ENCODE measurements at regions not wholly inside any gene's neighbourhood (a gene's known extent, or its start where the extent isn't known, plus 50 kb on each side); places are given as distances from the start of the nearest gene placed in this dataset.

DNA sequence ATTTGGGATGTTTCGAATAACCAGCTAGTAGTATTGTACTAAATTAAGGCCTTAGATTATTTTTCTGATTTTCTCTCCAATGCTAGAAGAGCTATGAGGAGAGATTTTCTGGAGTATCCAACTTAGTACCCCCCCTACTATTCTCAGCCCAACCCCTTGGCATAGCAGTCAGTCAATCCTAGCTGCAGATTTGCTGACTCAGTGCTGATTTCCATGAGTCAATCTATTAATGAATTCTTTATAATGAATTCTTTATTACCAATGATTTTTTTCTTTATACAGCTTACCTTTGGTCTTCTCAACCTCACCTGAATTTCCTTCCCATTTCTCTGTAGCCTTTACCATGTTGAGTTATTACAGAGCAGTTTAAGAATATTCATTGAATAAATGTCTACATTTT lies 192.8 kb upstream of the ETAA1 start:
- DNase-seq: no peak

DNA sequence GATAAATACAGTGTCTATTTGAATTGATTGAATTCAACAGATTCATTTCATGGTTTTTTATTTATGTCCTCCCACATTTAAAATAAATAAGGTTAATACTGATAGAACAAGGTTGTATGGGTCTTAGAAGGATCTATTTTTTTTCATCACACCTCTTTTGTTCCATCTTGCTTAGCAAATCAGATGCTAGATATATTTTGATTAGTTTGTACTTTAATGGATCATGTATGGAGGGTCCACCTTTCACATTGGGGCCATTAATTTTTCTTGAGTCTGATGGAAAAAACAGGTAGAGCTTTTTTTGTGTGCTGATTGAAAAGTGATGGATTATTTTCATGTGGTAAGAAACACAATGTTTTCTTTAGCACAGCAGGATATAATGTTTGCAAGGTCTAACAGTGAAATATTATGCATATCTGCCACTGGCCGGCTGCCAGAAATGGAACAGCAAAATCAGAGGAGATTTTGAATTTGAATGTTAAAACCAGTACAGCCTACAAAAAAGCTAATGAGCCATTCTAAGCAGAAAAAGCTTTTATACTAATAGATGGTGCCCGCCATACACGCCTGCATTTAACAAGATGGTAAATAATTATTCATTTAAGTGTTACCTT lies 188.1 kb upstream of the ETAA1 start:
- DNase-seq: no peak

DNA sequence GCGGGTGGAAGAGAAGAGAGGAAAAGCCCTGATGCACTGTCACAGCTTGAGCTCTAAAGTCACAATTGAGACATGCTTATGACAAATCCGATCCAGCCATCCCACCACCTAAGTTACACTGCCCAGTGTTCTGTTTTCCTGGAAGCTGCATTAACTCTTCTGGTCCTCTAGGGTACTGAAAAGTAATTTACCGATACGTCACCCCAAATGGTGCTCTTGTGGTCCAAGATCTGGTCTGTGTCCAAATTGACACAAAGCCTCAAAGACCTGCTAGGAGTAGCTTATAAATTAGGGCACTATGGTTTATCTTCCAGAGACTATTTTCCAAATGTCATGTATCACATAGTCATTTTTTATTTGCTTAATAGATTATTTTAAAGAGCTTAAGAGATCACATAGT lies 186.7 kb upstream of the ETAA1 start:
- DNase-seq: no peak

DNA sequence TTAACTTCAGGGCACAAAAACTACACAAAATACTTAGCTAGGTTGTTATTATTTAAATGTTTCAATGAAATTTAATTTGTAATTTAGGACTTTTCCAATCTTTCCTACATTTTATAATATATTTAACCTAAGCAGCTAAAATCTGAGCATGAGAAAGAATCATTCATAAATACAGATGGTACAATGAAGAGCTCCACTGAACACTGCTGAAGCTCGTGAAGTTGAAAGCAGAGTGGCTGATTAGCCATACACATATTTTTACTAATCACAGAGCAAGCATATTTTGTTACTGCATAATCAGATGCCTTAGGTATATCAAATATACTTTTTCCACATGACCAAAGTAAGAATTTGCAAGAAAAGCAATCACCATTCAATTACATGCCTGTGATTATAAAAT lies 184.9 kb upstream of the ETAA1 start:
- no peak for DNase-seq

DNA sequence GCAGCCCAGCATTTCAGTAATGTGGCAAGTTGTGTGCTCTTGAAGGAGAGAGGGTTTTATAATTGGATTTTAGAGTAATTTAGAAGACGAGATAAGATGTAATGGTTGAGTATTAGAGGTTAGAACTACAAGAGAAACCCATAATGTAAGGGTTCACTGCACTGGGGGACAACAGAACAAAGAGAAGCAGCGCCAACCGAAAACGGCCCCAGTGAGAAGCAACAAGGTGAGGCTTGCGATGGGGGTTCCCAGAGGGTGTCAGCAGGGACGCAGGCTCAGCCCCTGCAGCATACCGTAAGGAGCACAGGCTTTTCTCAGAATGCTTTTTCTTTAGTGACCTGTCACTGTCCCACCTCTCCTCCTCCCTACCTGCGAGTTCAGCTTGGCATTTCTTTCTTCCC lies 183.9 kb upstream of the ETAA1 start:
- peak; percentile 54 for DNase-seq

DNA sequence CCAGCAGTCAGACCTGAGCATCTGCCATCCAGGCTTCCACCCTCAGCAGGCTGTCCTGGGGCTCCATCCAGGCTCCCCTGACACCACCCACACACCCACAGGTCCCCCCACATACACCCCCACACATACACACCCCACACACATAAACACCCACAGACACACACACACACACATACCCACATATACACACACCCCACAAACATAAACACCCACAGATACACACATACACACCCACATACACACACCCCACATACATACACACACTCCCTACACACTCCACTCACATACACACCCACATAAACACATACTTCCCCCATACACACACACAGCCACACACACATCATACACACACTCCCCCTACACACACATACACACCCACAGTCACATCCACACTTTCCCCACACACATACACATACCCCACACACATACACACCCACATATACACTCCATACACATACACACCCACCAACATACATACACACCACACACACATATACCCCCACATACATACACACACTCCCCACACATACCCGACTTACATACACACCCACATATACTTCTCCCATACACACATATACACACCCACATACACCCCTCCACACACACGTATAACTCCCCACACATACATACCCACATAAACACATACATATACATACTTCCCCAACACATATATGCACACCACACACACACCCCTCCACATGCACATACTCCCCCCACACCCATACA lies 183.3 kb upstream of the ETAA1 start:
- DNase-seq: no peak

DNA sequence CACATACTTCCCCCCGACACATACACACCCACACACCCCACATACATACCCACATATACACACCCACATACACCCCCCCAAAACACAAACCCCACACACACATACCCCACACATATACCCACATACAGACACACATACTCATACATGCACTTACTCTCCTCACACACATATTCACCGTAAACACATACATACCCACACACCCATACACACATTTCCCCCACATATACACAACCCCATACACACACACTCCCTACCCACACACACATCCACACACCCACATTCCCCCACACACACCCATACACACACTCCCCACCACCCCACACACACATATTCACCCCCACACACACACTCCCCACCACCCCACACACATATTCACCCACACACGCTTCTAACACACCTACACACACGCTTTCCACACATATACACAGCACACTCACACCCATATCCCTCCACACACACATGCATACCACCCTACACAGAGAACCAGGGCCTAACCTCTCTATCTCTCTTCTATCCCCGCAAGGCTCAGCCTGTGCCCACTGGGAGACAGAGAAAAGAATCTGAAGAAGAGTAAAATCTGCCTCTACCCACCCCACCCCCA lies 182.4 kb upstream of the ETAA1 start:
- no peak for DNase-seq

DNA sequence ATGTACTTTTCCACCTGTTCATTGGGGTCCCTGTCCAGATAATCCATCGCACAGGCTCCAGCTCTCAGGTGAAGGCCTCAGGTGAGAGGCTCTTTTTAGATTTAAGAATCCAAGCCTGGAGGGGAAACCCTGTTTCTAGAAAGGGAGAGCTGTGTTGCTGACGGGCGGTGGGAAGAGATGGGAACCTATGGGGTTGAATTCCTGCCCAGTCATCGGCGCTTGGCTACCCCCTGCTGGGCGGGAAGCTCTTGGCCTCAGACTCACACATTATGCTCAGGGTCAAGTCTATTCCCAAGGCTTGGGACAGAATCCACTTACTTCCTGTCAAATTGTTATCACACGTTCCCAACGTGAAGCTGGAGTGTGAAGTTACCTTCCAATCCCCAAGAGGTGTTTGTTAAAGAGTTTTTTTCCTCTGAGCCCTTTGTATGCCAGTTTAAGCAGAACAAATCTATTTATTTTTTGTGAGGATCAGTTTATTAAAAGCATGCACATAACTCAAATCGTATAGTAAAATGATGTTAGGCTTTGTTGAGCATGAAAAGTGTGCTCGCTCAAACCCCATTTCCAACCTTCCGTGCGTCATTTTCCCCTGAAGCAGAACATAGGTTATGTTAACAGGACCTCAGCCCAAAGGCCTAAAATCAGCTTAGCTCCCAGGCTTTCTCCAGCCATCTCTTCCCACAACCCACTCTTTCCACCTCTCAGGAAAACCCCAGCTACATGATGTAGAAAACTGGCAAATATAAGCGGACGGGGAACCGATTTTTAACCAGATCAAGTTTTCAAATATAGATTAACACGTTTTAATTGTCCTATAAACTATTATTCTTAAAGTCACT lies 181.7 kb upstream of the ETAA1 start:
- DNase-seq: peak; percentile 62

DNA sequence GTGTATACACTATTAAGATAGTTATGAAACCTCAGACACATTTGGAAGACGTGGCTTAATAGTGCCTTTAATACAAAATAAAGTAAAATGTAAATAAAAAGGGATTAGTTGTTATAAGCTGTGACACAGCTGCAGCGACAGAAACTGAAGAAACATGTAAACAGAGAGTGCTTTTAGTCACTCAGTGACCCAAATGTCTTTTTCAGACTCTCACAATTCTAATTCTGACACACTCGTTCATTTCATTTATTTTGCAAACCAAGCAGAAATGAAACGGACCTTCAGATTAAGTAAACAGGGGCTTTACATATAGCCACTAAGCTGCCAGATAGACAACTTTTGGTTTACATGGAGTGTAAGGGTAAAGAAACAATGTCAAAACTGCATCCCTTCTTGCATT lies 181.0 kb upstream of the ETAA1 start:
- DNase-seq: no peak

DNA sequence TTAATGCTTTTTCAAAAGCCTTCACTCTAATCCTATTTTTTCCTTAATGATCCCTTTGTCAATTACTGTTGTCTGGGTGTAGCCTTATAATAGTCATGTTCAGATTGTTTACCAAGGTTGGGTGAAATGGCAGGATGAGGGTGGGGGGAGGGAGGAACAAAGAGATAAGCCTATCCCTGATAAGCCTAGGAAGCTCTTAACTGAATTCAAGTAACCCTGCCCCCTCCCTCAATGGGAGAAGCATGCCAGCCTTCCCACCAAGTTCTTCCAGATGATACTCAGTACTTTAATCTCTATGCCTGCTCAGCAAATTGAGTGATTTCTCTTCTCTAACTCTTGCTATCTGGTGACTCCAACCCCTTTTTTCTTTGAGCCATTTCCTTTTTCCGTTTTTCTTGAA lies 180.3 kb upstream of the ETAA1 start:
- DNase-seq: no peak

DNA sequence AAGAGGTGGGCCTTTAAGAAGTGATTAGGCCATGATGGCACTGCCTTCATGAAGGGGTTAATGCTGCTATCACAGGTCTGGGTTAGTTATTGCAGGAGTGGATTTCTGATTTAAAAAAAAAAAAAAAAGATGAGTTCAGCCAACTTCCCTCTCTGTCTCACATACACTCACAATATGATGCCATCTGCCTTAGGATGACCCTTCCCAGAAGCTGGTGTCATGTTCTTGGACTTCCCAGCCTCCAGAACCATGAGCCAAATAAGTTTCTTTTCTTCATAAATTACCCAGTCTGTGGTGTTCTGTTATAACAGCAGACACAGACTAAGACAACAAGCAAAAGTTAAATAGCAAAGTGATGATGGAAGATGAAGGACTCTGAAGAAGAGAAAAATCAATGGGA lies 179.7 kb upstream of the ETAA1 start:
- DNase-seq: no peak

DNA sequence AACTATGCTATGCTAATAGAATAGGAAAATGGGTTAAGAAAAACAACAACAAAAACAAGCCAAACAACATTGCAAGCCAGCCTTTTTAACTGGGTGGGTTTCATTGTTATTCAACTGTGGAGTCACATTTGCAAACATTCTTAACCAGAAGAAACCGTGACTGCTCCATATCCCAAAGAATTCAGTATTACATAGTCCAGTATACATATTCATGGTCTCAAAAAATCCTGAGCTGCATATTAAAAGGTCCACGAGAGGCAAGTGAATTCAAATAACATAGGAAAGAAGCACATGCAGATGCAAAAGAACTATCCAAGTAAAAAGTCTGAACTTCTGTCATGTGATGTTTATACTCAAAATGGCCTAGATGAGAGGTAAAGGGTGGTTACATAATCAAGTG lies 179.1 kb upstream of the ETAA1 start:
- no peak for DNase-seq

DNA sequence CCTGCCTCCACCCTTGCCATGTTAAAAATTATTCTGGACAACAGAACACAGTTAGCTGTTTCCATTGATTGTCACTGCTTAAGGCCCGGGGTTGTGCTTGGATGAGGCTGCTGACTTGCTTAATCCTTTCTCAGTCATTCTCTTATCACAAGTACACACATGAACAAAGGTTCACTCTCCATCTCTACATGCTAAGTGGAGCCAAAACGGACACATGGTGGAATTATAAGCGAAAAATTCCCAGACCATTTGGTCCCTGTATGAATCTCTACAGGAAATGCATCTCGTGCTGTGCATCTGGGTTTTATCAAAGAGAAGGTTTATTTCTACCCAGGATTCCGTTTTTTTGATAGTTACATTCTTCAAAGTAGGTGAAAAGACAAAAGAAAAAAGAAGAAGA lies 177.5 kb upstream of the ETAA1 start:
- no peak for DNase-seq

DNA sequence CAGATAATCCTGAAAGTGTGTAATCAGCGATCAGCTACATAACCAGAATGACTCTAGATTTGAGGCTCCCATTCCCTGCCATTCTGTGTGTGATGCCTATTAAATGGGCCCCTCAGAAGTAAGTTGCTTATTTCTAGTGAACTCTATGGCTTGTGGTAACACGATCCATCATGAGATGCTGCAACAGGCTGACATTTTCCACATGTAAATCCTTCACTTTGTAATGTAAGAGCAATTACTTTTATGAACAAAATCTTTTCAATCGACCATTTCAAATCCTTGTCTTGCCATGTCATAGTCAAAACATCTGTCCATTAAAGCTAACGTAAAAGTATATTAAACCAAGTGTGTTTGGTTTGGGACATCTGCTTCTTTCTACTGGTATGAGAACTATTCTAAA lies 175.9 kb upstream of the ETAA1 start:
- no peak for DNase-seq

DNA sequence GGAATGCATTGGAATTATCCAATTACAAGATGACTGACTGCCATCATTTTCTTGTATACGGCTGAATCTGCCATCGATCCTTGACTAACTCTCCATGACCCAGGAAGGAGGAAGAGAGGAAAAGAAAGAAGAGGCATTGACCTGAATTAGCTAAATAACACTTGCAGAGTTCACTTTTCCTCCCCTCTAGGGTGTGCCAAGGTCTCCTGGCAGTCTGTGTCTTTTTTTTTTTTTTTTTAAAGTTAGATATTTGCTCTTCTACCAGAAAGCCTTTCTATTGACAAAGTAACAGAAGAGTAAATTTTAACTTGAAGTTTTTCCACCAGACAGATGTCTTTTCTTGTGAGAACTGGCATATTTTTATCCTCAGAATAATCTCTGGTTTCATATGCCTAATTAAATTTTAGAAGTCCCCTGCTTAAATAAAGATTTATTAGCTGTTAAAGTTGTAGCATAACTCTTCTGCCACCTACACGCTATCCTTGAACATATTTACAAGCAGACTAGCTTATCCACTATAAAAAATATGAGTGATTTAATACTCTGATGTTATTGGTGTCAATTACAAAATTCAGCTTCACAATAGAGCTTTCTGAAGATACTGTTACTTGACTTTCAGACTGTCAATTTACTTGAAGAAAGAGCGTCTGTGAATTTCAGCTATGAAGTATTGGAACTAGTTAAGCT lies 171.7 kb upstream of the ETAA1 start:
- no peak for DNase-seq

DNA sequence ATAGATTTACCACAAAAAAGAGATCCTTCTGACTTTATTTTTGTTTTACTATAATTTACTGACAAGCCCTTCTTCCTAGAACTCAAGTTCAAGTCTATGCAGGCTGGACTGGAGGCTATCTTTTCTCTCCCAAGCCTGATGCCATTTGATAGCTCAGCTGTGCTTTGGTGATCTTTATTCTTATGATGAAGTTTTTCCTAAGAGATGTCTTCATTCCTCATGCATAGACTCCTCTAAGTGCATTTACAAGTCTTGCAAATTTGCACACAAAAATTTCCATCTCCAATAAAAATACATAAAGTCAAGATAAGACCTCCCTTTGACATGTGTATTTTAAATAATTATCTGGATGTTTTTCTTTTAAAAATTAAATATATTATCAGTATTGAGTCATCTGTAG lies 167.4 kb upstream of the ETAA1 start:
- DNase-seq: no peak

DNA sequence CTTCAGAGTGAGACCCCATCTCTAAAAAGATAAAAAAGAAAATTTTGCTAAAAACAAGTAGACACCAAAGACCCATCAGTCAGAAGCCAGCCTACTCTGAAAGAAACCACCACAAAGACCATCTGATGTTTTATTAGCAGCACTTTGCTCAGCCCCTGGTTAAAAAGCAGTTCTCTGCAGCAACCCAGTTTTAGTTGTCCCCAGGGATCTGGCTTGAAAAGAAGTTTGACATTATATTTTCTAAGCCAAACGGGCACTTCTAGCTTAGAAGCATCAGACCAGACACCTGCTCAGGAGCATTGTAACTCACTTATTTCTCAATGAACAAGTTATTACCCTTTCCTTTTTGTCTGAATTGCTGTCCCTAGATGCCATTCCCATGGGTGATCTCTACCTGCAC lies 164.2 kb upstream of the ETAA1 start:
- no peak for DNase-seq

DNA sequence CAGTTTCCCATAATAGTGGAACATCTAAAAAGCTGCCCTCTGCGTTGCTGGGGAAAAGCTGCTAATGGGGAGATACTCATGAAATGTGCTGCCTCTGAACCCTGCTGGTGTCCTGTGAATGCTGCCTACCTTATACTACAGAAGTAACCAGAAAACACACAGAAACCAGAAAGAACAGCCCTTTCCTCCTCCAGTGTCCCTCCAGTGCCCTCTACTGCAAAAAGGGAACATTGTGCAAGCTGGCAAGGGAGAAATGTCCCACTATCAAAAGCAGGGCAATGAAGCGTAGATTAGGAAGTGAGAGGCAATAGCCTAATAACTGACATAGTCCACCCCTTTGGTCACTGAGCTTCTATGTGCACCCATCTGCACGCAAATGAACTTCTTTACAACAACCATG lies 162.7 kb upstream of the ETAA1 start:
- DNase-seq: no peak

DNA sequence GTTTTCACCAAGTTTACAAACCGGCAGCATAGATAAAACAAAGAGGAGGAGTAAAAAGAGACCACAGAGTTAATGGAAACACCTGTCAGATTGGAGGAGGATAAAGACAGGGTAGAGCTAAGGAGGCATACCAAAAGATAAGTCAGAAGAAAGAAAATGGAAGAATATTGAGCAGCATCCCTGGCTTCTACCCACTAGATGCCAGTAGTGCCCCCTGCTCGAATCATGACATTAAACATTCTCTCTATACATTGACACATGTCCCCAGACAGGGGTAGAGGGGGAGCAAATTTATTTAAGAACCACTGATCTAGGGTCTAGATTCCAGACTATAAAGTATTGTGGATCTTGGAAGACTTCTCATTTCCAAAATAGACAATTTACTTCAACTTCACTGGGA lies 159.8 kb upstream of the ETAA1 start:
- DNase-seq: no peak

DNA sequence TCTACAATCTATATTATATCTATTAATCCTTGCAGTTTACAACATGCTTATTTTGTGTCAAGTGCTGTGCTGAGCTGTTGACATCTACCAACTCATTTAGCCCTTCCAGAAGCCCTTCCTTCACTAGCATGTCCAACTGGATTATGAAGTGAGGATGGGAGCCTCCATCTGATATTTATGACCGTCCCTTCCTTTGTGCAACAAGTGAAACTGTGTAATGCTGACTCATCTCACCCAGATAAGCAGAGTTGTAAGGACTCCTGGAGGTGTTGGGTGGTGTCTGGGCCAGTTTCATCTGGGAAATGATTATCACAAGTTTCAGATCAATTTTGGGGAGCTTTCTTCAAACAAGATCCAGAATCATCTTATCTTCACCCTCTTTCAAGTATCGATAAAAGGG lies 156.6 kb upstream of the ETAA1 start:
- no peak for DNase-seq

DNA sequence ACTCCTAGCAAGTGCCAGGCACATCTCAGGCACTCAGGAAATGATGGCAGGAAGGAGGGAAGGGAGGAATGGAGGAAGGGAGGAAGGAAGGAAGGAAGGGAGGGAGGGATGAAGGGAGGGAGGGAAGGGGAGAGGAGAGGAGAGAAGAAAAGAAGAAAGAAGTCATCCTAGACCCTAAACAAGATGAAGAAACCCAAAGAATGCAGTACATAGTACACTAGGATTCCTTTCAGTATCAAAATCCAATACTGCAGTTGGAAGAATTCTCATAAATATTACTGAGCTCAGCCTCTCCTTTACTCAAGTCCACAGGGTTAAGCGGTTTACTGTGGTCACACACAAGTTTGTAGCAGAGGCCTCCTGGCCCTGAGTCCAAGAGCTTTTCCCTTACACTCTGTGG lies 155.7 kb upstream of the ETAA1 start:
- no peak for DNase-seq

DNA sequence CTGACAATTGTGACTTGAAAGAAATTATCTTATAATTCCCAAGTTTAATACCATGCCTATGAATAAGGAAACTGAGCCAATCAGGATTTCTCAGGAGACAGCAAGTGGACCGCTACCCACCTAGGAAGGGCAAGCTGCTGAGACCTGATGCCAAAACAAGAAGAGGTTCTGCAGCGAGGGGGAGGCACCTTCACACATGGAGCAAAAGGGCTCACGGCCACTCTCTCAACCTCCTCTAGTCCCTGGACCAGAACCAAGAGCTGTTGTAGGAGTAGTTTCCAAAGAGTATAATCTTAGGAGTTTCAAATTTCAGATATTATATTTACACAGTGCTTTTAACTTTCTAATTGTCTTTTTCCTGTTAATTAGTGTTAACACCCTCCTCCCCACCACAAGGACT lies 154.7 kb upstream of the ETAA1 start:
- DNase-seq: no peak

DNA sequence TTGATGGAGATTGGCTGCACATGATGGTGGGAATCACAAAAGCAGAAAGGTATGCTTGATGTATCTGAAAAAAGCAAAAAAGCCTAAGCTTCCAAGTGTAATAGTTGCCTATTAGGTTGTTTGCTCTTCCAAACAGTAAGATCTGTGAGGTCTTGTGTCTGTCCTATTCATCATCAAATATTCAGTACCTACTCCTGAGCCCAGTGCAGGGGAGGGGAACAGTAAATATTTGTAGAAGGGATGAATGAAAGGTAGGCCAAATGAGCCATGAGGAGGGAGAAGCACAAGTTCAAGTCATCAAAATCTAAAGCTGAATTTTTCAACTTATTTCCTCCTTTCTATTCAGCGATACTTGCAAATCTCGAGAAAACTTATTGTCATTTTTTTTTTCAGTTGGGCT lies 153.2 kb upstream of the ETAA1 start:
- DNase-seq: no peak
